ENCODE measurements at regions not wholly inside any gene's neighbourhood (a gene's known extent, or its start where the extent isn't known, plus 50 kb on each side); places are given as distances from the start of the nearest gene placed in this dataset.

DNA sequence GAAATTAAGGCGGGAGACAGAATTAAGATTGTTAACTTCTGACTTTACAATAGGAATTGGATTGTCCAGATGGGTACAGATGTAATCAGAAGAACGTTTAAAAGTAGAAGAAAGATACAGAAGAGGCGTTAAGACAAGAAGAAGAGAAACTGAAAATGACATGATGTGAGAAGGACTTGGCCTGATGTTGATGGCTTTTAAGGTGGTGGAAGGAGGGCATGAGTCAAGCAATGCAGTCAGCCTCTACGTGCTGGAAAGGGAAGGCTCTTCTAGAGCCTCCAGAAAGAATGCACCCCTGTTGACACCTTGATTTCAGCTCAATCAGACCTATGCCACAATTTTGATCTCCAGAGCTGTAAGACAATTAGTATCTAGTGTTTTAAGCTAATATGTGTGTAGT, 466.9 kb upstream of the LRRC4C start:
- DNase-seq (no peak), ATAC-seq (no peak)
- Mint-ChIP-seq H3K9me3 (peaks cover 12% of the 10 kb centered on the region), H3K4me1 (ENCODE audit: low read depth) (no peaks in the 10 kb centered on the region), H3K4me3 (no peak overlapping the region), H3K36me3 (ENCODE audit: low read depth) (no peaks in the 10 kb centered on the region), H3K27me3 (no peaks in the 10 kb centered on the region), H3K27ac (no peak overlapping the region)
- POLR2A ChIA-PET = no interaction called here
- CTCF ChIA-PET = no interaction called here
- intact Hi-C loops (cut with micrococcal nuclease) = no loop called here
- TF ChIP-seq, protein P1, sequence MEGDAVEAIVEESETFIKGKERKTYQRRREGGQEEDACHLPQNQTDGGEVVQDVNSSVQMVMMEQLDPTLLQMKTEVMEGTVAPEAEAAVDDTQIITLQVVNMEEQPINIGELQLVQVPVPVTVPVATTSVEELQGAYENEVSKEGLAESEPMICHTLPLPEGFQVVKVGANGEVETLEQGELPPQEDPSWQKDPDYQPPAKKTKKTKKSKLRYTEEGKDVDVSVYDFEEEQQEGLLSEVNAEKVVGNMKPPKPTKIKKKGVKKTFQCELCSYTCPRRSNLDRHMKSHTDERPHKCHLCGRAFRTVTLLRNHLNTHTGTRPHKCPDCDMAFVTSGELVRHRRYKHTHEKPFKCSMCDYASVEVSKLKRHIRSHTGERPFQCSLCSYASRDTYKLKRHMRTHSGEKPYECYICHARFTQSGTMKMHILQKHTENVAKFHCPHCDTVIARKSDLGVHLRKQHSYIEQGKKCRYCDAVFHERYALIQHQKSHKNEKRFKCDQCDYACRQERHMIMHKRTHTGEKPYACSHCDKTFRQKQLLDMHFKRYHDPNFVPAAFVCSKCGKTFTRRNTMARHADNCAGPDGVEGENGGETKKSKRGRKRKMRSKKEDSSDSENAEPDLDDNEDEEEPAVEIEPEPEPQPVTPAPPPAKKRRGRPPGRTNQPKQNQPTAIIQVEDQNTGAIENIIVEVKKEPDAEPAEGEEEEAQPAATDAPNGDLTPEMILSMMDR (IDR thresholded peaks at IDR 0.05) = no peak

DNA sequence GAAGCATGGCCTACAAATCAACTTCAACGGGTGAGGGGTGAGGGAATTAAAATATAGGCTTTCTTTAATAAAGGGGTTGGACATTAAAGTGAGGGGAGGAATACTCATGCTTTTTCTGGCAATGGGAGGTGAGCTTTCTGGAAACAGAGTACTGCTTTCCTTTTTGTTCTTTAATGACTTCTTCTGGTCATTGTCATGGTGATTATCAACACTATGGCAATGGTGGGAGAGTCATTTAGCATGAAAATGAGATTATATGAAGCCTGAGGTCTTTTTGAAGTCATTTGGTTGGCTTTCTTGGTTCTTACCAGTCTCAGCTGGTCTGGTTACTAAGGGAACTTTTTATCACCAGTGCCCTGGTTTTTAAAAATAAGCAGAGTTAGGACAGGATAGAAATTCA, 475.8 kb upstream of the LRRC4C start:
- TF ChIP-seq, protein P1 (IDR thresholded peaks at IDR 0.05) = no peak
- CTCF ChIA-PET = no interaction called here
- no peak overlapping the region for H3K27ac Mint-ChIP-seq

DNA sequence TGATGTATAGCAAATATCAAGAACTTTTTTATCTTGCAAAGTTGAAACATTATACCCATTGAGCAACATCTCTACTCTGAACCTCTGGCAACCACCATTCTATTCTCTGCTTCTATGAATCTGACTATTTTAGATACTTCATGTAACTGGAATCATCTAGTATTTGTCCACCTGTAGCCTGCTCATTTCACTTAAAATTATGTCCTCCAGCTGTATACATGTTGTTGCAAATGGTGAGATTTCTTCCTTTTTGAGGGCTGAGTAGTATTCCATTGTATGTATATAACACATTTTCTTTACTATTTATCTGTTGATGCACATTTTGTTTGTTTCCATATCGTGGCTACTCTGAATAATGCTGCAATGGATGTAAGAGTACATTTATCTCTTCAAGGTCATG, 476.3 kb upstream of the LRRC4C start:
- peaks cover 19% of the 10 kb centered on the region for H3K9me3 Mint-ChIP-seq
- POLR2A ChIA-PET = no interaction called here
- no peak overlapping the region for H3K4me3 Mint-ChIP-seq
- CTCF ChIA-PET = no interaction called here
- no peaks in the 10 kb centered on the region for H3K36me3 Mint-ChIP-seq (ENCODE audit: low read depth)
- H3K27me3 Mint-ChIP-seq = no peaks in the 10 kb centered on the region
- no peak overlapping the region for H3K27ac Mint-ChIP-seq
- TF ChIP-seq, protein P1 (IDR thresholded peaks at IDR 0.05) = no peak
- ATAC-seq (no peak), DNase-seq (no peak)
- no peaks in the 10 kb centered on the region for H3K4me1 Mint-ChIP-seq (ENCODE audit: low read depth)
- intact Hi-C loops (cut with micrococcal nuclease) = no loop called here

More for the DNA sequence above, 475.8 kb upstream of the LRRC4C start:
- Mint-ChIP-seq H3K4me3 (no peak overlapping the region), H3K27me3 (no peaks in the 10 kb centered on the region), H3K9me3 (peaks cover 19% of the 10 kb centered on the region), H3K36me3 (ENCODE audit: low read depth) (no peaks in the 10 kb centered on the region), H3K4me1 (ENCODE audit: low read depth) (no peaks in the 10 kb centered on the region)
- intact Hi-C loops (cut with micrococcal nuclease) = no loop called here
- POLR2A ChIA-PET = no interaction called here
- no peak for ATAC-seq
- no peak for DNase-seq

DNA sequence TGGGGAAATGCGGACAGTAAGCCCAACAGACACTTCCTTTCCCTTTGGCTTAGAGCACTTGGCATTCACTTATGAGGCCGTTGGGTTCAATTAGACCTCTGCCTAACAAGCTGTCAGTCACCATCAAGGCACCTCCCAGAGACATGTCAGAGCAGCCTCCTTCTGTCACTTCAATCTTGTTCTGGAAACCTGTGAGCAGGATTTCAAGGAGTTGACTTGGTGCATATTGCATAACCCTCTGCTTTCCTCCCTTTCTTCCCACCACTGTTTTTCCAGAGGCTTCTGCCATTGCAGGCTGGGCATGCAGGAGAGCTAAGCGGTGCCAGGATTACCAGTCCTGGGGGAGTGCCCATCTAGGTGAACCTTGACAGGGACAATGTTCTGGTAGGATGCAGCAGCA, 484.2 kb upstream of the LRRC4C start:
- DNase-seq (no peak), ATAC-seq (no peak)
- POLR2A ChIA-PET = no interaction called here

DNA sequence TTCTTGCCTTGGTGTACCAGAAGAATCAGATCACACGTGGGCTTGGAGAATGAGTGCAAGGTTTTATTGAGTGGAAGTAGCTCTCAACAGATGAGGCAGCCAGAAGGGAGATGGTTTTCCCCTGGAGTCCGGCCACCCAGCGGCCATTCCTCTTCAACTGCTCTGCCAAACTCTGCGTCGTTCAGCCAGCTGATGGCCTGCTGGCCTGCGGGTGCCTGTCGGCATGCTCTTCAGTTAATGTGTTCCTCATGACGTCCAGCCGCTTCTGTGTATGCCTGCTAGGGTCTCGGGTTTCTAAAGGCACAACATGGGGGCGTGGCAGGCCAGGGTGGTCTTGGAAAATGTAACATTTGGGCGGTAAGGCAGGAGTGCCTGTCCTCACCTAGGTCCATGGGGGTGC, 487.9 kb upstream of the LRRC4C start:
- CTCF ChIA-PET = no interaction called here

More for the DNA sequence above, 484.2 kb upstream of the LRRC4C start:
- Mint-ChIP-seq H3K27me3 (no peaks in the 10 kb centered on the region), H3K36me3 (ENCODE audit: low read depth) (no peaks in the 10 kb centered on the region), H3K4me3 (no peak overlapping the region), H3K4me1 (ENCODE audit: low read depth) (no peaks in the 10 kb centered on the region), H3K9me3 (peaks cover 10% of the 10 kb centered on the region), H3K27ac (no peak overlapping the region)
- CTCF ChIA-PET = no interaction called here
- TF ChIP-seq, protein P1 (IDR thresholded peaks at IDR 0.05) = no peak
- intact Hi-C loops (cut with micrococcal nuclease) = no loop called here

More for the DNA sequence above, 487.9 kb upstream of the LRRC4C start:
- peaks cover 16% of the 10 kb centered on the region for H3K9me3 Mint-ChIP-seq
- H3K36me3 Mint-ChIP-seq (ENCODE audit: low read depth) = no peaks in the 10 kb centered on the region
- no peak overlapping the region for H3K27ac Mint-ChIP-seq
- DNase-seq (no peak), ATAC-seq (no peak)
- no peaks in the 10 kb centered on the region for H3K27me3 Mint-ChIP-seq
- H3K4me1 Mint-ChIP-seq (ENCODE audit: low read depth) = no peaks in the 10 kb centered on the region
- intact Hi-C loops (cut with micrococcal nuclease) = no loop called here
- H3K4me3 Mint-ChIP-seq = no peak overlapping the region
- TF ChIP-seq, protein P1 (IDR thresholded peaks at IDR 0.05) = no peak
- POLR2A ChIA-PET = no interaction called here

Measured in activated CD8-positive, alpha-beta T cell treated with anti-CD3 and anti-CD28 coated beads for 36 hours (primary cell).